Mesenchymal stem cell (in vitro differentiated cells and primary cell): ENCODE measurements at regions not wholly inside any gene's neighbourhood (a gene's known extent, or its start where the extent isn't known, plus 50 kb on each side); places are given as distances from the start of the nearest gene placed in this dataset.

ENCODE experiments used
- DNase-seq: peaks from one replicate; pipeline ENCODE4 v3.0.0-alpha.2; 2013
- H2AFZ ChIP-seq: one replicate; pipeline ENCODE4 v1.6.1; 2013; ENCODE audit warnings: low read depth, mild to moderate bottlenecking, control low read depth, inconsistent platforms, low read length, moderate library complexity
- H2AK5ac ChIP-seq: 2 replicates; pipeline ENCODE4 v1.6.1; 2013; ENCODE audit warnings: low read length, moderate library complexity, mild to moderate bottlenecking, inconsistent platforms; ENCODE audit not compliant: severe bottlenecking
- H2BK120ac ChIP-seq: one replicate; pipeline ENCODE4 v1.6.1; 2013; ENCODE audit warnings: low read depth, mild to moderate bottlenecking, inconsistent platforms, low read length, moderate library complexity
- H2BK12ac ChIP-seq, 2 experiments: one replicate each; pipeline ENCODE4 v1.6.1; 2013; ENCODE audit warnings: inconsistent platforms in 2 of 2, low read length in 2 of 2, mild to moderate bottlenecking in 2 of 2, moderate library complexity in 2 of 2, control low read depth in 1 of 2
- H2BK15ac ChIP-seq: one replicate; pipeline ENCODE4 v1.6.1; 2013; ENCODE audit warnings: mild to moderate bottlenecking, low read depth, inconsistent platforms; ENCODE audit not compliant: poor library complexity, severe bottlenecking
- H2BK5ac ChIP-seq: 2 replicates; pipeline ENCODE4 v1.6.1; 2013; ENCODE audit warnings: low read depth, mild to moderate bottlenecking, low read length, control low read depth, inconsistent platforms; ENCODE audit not compliant: poor library complexity, severe bottlenecking
- H3K14ac ChIP-seq, 2 experiments: one replicate each; pipeline ENCODE4 v1.6.1; 2013; ENCODE audit warnings: inconsistent platforms in 2 of 2, low read length in 2 of 2, control low read depth in 1 of 2, mild to moderate bottlenecking in 1 of 2, moderate library complexity in 1 of 2
- H3K18ac ChIP-seq, 2 experiments: one replicate each; pipeline ENCODE4 v1.6.1; 2013; ENCODE audit warnings: inconsistent platforms in 2 of 2, low read length in 2 of 2, control low read depth in 1 of 2, low read depth in 1 of 2, mild to moderate bottlenecking in 1 of 2
- H3K23ac ChIP-seq, 2 experiments: one replicate each; pipeline ENCODE4 v1.6.1; 2013; ENCODE audit warnings: inconsistent platforms in 2 of 2, low read length in 2 of 2, mild to moderate bottlenecking in 2 of 2, moderate library complexity in 2 of 2, control low read depth in 1 of 2
- H3K27ac ChIP-seq: 2 replicates; pipeline ENCODE4 v1.5.1; 2013; ENCODE audit warnings: mild to moderate bottlenecking, moderate library complexity, low read length, control low read depth, inconsistent platforms; ENCODE audit not compliant: poor library complexity, severe bottlenecking
- H3K27me3 ChIP-seq, 2 experiments: 2 replicates each; pipeline versions ENCODE4 v1.6.1 to v1.7.0; 2013; ENCODE audit warnings: low read length in 2 of 2, mild to moderate bottlenecking in 2 of 2, moderate library complexity in 2 of 2, control low read depth in 1 of 2, inconsistent platforms in 1 of 2; ENCODE audit not compliant: control insufficient read depth in 1 of 2, insufficient read depth in 1 of 2
- H3K36me3 ChIP-seq, 2 experiments: 2 replicates each; pipeline versions ENCODE4 v1.6.1 to v1.7.0; 2013; ENCODE audit warnings: low read length in 2 of 2, control low read depth in 1 of 2, inconsistent platforms in 1 of 2, low read depth in 1 of 2, mild to moderate bottlenecking in 1 of 2; ENCODE audit not compliant: insufficient read depth in 2 of 2, control insufficient read depth in 1 of 2
- H3K4ac ChIP-seq, 2 experiments: one replicate each; pipeline ENCODE4 v1.6.1; 2013; ENCODE audit warnings: inconsistent platforms in 2 of 2, low read length in 2 of 2, mild to moderate bottlenecking in 2 of 2, moderate library complexity in 2 of 2, control low read depth in 1 of 2, low read depth in 1 of 2
- H3K4me1 ChIP-seq: 2 replicates; pipeline ENCODE4 v1.6.1; 2013; ENCODE audit warnings: low read depth, low read length, control low read depth; ENCODE audit not compliant: control insufficient read depth, insufficient read depth
- H3K4me2 ChIP-seq: 2 replicates; pipeline ENCODE4 v1.6.1; 2013; ENCODE audit warnings: low read length, mild to moderate bottlenecking, inconsistent platforms; ENCODE audit not compliant: poor library complexity, severe bottlenecking
- H3K4me3 ChIP-seq, 2 experiments: 2 replicates each; pipeline versions ENCODE4 v1.5.1 to v1.7.0; 2013; ENCODE audit warnings: low read length in 2 of 2, mild to moderate bottlenecking in 2 of 2, control low read depth in 1 of 2, low read depth in 1 of 2; ENCODE audit not compliant: insufficient read depth in 1 of 2
- H3K79me1 ChIP-seq: replicated peaks from 2 replicates; pipeline ENCODE4 v1.6.1; 2013; ENCODE audit warnings: mild to moderate bottlenecking, control low read depth, low read length, inconsistent platforms; ENCODE audit not compliant: poor library complexity, severe bottlenecking
- H3K9ac ChIP-seq: 2 replicates; pipeline ENCODE4 v1.7.0; 2013; ENCODE audit warnings: mild to moderate bottlenecking, low read length, moderate library complexity
- H3K9me3 ChIP-seq: 2 replicates; pipeline ENCODE4 v1.7.0; 2013; ENCODE audit warnings: mild to moderate bottlenecking, low read length; ENCODE audit not compliant: control insufficient read depth
- H4K8ac ChIP-seq: one replicate; pipeline ENCODE4 v1.6.1; 2013; ENCODE audit warnings: inconsistent platforms, mild to moderate bottlenecking, low read length, moderate library complexity
- H4K91ac ChIP-seq: one replicate; pipeline ENCODE4 v1.6.1; 2013; ENCODE audit warnings: mild to moderate bottlenecking, low read length, inconsistent platforms
- WGBS: methylation state at CpG from one replicate; pipeline ENCODE4 v1.1.7; 2013; ENCODE audit warnings: mixed read lengths; 5-methylcytosine and 5-hydroxymethylcytosine counted together

GRCh38 chr20:41938353-41938752, 320.2 kb upstream of the CHD6 start:
- Histone ChIP-seq H3K4ac (no peak overlapping the region), H2BK15ac (no peak overlapping the region), H2BK12ac (no peak overlapping the region), H3K36me3 (no peaks in the 10 kb centered on the region), H3K4me3 (no peak overlapping the region), H2AFZ (no peak overlapping the region), H3K18ac (no peak overlapping the region), H3K9ac (no peak overlapping the region), H3K27me3 (no peaks in the 10 kb centered on the region), H3K4me1 (no peaks in the 10 kb centered on the region), H3K79me1 (no peaks in the 10 kb centered on the region), H2BK120ac (no peak overlapping the region), H3K4me2 (no peak overlapping the region), H4K8ac (no peak overlapping the region), H3K9me3 (no peaks in the 10 kb centered on the region), H2AK5ac (no peak overlapping the region), H3K27ac (no peak overlapping the region), H4K91ac (no peak overlapping the region), H3K14ac (no peak overlapping the region), H2BK5ac (no peak overlapping the region), H3K23ac (no peak overlapping the region)
- no peak for DNase-seq
- WGBS: 46% methylated on average over 1 of the region's 2 CpGs

DNA sequence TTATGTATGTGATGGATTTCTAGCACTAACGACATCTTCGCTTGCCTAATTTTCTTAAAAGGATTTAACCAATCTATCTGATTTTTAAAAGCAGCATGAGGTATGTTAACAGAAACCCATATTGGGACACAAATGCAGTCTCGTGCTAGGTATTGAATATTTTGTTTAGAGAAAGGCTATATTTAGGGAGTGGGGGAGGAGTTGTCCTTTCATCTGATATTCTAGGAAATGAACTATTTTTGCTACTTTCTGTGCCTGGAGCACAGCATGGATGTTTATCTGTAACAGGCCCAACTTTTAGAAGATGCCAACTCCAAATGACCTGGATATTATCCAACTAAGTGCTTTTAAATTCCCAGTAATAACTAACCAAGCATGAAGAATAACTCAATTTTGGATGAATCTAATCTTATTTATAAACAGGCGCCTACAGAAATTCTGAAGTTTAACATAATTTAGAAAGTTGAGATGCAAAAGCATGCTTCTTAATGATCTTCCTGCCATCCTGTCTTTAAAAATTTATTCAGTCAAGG, 317.1 kb upstream of the CHD6 start:
- no peak overlapping the region for H2AFZ ChIP-seq

GRCh38 chr20:41932431-41932830, 314.3 kb upstream of the CHD6 start:
- Histone ChIP-seq H3K14ac (no peak overlapping the region), H2BK15ac (no peak overlapping the region), H3K36me3 (no peaks in the 10 kb centered on the region), H3K4me3 (no peak overlapping the region), H2AK5ac (no peak overlapping the region), H3K9me3 (no peaks in the 10 kb centered on the region), H2BK5ac (no peak overlapping the region), H3K18ac (no peak overlapping the region), H2BK120ac (no peak overlapping the region), H3K23ac (no peak overlapping the region), H3K9ac (no peak overlapping the region), H3K4me1 (no peaks in the 10 kb centered on the region), H2AFZ (no peak overlapping the region), H3K27ac (no peak overlapping the region), H3K4me2 (no peak overlapping the region), H3K4ac (no peak overlapping the region), H4K91ac (no peak overlapping the region), H4K8ac (no peak overlapping the region), H3K79me1 (no peaks in the 10 kb centered on the region), H2BK12ac (no peak overlapping the region), H3K27me3 (no peaks in the 10 kb centered on the region)
- 69% methylated on average over 7 of the region's 7 CpGs for WGBS
- no peak for DNase-seq

More for the DNA sequence above, 317.1 kb upstream of the CHD6 start:
- Histone ChIP-seq H3K4me1 (no peaks in the 10 kb centered on the region), H3K23ac (no peak overlapping the region), H3K27me3 (no peaks in the 10 kb centered on the region), H3K27ac (no peak overlapping the region), H4K8ac (no peak overlapping the region), H2AK5ac (no peak overlapping the region), H3K79me1 (no peaks in the 10 kb centered on the region), H3K4me2 (no peak overlapping the region), H2BK5ac (no peak overlapping the region), H3K9ac (no peak overlapping the region), H3K18ac (no peak overlapping the region), H2BK120ac (no peak overlapping the region), H3K14ac (no peak overlapping the region), H2BK15ac (no peak overlapping the region), H4K91ac (no peak overlapping the region), H3K9me3 (no peaks in the 10 kb centered on the region), H3K36me3 (no peaks in the 10 kb centered on the region), H2BK12ac (no peak overlapping the region), H3K4me3 (no peak overlapping the region), H3K4ac (no peak overlapping the region)
- 71% methylated on average over 3 of the region's 4 CpGs for WGBS
- DNase-seq: no peak

DNA sequence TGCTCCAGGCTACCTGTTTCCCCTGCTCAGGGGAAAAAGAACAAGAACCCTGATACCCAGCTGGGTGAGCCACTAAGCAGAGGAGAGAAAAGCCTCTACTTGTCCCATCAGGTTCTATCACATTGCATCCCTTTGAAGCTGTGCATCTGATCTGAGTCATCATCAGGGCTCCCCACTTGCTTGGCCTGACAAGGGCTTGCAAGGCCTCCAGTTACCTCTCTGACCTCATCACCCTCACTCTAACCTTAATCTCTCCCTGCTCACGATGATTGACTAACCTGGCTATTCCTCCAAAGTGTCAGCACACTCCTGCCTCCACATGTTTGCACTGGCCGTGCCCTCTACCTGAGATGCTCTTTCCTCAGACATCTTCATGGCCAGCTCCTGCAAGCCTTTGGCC, 309.5 kb upstream of the CHD6 start:
- Histone ChIP-seq H3K23ac (no peak overlapping the region), H3K4ac (no peak overlapping the region), H3K4me1 (no peaks in the 10 kb centered on the region), H3K27ac (no peak overlapping the region), H2BK15ac (no peak overlapping the region), H4K8ac (no peak overlapping the region), H3K18ac (no peak overlapping the region), H4K91ac (no peak overlapping the region), H3K14ac (no peak overlapping the region), H3K36me3 (no peaks in the 10 kb centered on the region), H3K4me2 (no peak overlapping the region), H3K9ac (no peak overlapping the region), H2BK120ac (no peak overlapping the region), H3K9me3 (no peaks in the 10 kb centered on the region), H2AFZ (no peak overlapping the region), H3K4me3 (no peak overlapping the region), H2BK5ac (no peak overlapping the region), H3K79me1 (no peaks in the 10 kb centered on the region), H2AK5ac (no peak overlapping the region), H3K27me3 (peaks cover 0 to 5% of the 10 kb centered on the region in 2 experiments), H2BK12ac (no peak overlapping the region)
- WGBS: 43% methylated on average over 2 of the region's 2 CpGs
- no peak for DNase-seq
